T47D (cell line): ENCODE measurements at regions not wholly inside any gene's neighbourhood (a gene's known extent, or its start where the extent isn't known, plus 50 kb on each side); places are given as distances from the start of the nearest gene placed in this dataset.

Experiments used
- DNase-seq, 2 experiments: peaks; one replicate each; pipeline versions ENCODE4 v3.0.0 to v3.0.0-alpha.2; 2011 to 2012; ENCODE audit warnings: low read depth in 1 of 2, low spot score in 1 of 2
- JUND ChIP-seq: IDR thresholded peaks from 2 replicates; pipeline ENCODE4 v1.6.1; 2012; ENCODE audit warnings: low read depth
- in situ Hi-C: cut with HindIII; loops from 2 replicates; pipeline ENCODE4 v1.10.0; 2016; ENCODE audit warnings: low sequenced_read_pairs, low pct_unique_long_range_greater_than_20kb

- in situ Hi-C loops: no loop called here
- TF ChIP-seq JUND: no peak
- DNase-seq: no peak
Measured at GRCh38 chr10:44435196-44435595, 50.3 kb upstream of the CXCL12 start.

DNA sequence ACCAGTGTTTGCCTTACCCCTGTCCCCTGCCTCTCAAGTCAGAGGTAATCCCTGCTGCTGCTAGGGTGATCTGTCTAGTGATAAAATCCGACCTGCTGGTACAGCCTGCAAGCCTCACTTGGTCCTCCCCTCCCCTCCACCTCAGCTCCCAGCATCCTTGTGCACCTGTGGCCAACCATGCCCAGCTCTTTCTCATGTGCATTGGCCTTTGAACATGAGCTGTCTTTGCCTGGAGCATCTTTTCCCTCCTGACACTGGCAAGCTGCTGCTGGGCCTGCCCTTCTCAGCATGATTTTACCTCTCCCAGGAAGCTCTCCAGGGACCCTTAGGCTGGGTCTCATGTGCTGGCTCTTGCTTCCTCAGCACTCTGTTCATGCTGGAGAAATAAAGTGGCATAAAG is 51.3 kb upstream of the CXCL12 start:
- in situ Hi-C loops: no loop called here
- TF ChIP-seq JUND: no peak
- DNase-seq: no peak

GRCh38 chr10:44437840-44438511 is 53.1 kb upstream of the CXCL12 start:
- no peak for TF ChIP-seq JUND
- DNase-seq: no peak
- in situ Hi-C loops: no loop called here

DNA sequence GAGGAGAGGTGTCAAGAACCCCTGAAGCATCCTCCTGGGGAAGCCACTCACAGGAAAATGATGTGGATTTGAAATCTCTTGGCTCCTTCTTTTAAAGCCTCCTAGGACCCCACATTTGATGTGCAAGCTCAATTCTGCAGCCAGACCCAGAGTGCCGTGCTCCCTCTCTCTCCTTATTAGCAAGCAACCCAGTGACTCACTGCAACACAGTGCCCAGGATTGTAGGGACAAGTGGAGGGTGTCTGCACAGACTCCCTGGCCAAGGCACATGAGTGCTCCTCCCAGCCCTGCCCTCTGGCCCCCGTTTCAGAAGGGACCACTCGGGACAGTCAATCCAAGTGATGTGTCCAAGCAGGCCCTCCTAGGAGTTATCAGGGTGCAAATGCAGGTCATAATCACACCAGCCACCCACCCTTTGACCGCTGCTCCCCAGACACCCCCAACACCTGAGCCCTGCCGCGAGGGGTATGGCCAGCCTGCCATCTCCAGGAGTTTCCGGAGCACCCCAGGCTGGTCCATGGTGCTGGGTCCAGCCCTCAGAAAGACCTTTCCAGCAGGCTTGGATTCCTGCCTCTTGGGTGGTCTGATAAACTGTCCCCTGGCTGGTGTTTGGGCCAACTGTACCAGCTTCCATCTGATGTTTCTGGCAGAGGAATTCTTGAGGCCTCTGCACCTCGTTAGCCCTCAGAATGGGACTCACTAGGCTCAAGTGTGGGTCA is 54.5 kb upstream of the CXCL12 start:
- TF ChIP-seq JUND: no peak
- in situ Hi-C loops: no loop called here
- no peak for DNase-seq

DNA sequence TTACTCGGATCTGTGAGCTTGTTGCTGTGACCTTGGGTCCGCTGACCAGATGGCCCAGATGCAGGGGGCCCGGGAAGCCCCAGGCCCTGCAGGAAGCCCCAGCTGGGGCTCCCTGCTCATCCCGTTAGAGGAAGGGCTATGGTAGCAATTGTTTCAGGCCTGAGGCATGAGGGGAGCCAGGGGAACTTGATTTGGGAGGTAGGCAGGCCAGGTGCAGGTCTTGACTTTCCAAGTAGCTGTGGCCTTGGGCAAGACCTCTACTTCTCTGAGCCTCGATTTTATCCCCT is 55.0 kb upstream of the CXCL12 start:
- in situ Hi-C loops: no loop called here
- DNase-seq: no peak

DNA sequence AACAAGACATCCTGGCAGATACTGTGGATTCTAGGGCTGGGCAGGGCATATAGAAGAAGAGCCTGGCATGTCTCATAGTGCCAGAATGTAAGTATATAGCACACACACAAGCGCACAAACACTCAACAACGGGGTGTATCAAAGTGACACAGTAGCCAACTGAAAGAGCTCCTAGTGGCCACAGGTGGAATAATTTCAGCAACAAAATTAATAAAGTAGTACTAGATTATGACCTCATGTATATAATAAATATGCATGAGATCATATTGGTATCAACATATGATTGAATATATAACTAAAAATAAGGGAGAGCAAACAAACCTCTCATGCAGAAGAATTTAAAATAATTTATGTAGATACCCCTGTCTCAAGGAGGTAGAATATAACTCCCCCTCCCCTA is 72.4 kb upstream of the CXCL12 start:
- no peak for TF ChIP-seq JUND
- in situ Hi-C loops: no loop called here
- DNase-seq: no peak

More for the DNA sequence above, 55.0 kb upstream of the CXCL12 start:
- no peak for TF ChIP-seq JUND

DNA sequence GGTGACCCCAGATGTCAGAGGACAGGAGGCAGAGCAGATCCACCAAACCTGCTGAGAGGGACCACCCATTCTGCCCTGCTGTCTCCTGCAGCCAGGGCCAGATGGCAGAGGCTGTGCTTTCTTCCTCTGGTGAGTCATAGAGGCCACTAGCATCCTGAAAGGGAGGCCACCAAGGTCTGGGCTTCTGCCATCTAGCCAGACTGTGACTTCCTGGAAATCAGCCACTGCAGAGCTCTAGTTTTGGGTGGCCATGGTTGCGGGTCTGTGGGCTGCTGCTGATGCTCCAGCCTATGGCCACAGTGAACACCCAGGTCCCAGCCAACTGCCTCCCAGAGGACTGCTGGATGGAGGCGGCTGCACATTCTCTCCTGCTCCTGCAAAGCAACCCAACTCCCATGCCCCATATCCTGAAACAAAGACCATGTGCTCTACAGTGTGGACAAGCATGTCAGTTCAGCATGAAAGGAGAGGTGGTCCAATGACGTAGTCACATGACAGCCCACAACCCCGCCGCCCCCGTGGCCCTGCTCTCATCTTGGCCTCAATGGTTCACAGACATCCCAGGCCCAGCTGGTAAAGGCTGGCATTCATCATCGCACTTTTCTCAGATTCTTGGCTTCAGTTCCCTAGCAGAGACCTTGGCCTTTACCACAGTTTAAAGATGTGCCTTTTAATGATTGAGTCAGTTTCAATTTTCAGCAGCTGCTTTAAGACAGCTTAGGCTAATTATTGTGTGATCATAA is 73.9 kb upstream of the CXCL12 start:
- DNase-seq: no peak
- no peak for TF ChIP-seq JUND
- in situ Hi-C loops: no loop called here

DNA sequence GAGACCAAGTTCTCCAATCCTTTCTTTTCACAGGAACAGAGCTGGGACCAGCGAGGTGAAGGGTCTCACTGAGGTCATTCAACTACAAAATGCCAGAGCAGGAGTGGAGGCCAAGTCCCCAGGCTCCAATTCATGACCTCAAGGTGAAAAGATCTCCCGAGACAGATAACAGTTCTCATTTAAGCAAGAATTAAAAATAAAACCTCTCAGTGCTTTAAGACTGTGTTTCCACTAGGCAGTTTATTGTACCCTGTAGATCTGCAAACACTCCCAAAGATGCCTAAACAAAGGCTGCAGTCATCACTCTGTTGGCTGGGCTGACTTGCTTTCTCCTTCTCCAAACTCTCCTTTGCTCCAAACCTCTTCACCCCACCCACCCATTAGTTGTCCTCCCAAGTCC is 74.8 kb upstream of the CXCL12 start:
- TF ChIP-seq JUND: no peak
- DNase-seq: no peak
- in situ Hi-C loops: no loop called here

DNA sequence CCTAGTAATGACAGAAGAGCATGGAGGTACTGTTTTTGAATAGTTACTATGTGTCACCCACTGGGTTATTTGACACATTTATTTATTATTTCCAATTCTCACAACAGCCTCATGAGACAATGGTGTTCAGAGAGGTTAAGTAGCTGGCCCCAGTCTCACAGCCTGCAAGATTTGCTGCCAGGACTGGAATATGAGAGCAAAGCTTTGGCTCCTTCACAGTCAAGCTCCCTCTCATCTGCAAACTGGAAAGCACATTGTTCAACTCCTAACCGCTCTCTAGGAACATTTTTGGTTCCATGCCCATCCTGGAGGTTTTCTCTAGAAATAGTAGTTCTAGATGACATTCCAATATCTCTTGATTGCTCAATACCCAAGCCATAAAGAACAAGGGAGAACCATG is 75.5 kb upstream of the CXCL12 start:
- no peak for DNase-seq
- TF ChIP-seq JUND: no peak
- in situ Hi-C loops: no loop called here

GRCh38 chr10:44462338-44462914 is 77.5 kb upstream of the CXCL12 start:
- in situ Hi-C loops: no loop called here
- DNase-seq: no peak
- TF ChIP-seq JUND: no peak

DNA sequence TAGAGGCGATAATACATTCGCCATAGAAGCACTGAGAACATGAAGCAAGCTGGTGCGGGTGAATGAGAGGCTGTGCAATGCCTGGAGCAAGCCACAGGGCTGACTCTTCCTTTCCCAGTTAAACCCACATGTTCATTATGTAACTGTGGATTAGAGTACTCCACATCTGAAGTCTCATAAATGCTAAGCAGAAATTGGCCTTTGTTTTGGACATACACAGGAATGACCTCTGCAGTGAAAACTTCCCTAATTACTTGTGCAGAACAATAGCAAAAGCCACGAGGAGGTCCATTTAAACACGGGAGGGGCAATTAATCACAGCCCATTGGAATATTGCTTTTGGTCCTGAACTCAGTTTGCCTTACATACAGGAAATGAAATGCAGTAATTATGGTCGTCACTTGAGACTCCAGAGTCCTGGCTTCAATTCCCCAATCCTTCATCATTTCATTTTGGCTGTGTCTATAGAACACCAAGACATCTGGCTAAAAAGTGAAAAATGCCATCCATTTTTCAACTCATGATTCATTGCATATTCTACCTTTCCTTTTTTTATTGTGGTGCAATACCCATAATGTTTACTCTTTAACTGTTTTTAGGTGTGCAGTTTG is 78.7 kb upstream of the CXCL12 start:
- TF ChIP-seq JUND: no peak
- DNase-seq: peak in 1 of 2 experiments; percentile 28
- in situ Hi-C loops: no loop called here

- no peak for TF ChIP-seq JUND
- DNase-seq: no peak
- in situ Hi-C loops: no loop called here
Measured at GRCh38 chr10:44464503-44464902, 79.6 kb upstream of the CXCL12 start.
